SK-N-MC (cell line): ENCODE measurements at regions not wholly inside any gene's neighbourhood (a gene's known extent, or its start where the extent isn't known, plus 50 kb on each side); places are given as distances from the start of the nearest gene placed in this dataset.

ENCODE experiments used
- EZH2 ChIP-seq: fragments of 200-600 bp; sonication (generic); IDR thresholded peaks from one replicate; pipeline ENCODE4 v1.6.1; 2017; ENCODE audit warnings: antibody characterized with exemption
- FOXP2 ChIP-seq: optimal IDR thresholded peaks from 2 replicates; pipeline ENCODE3; 2011; ENCODE audit warnings: mild to moderate bottlenecking, moderate library complexity; ENCODE audit not compliant: insufficient read depth; ENCODE audit errors: extremely low read length, control extremely low read depth

DNA sequence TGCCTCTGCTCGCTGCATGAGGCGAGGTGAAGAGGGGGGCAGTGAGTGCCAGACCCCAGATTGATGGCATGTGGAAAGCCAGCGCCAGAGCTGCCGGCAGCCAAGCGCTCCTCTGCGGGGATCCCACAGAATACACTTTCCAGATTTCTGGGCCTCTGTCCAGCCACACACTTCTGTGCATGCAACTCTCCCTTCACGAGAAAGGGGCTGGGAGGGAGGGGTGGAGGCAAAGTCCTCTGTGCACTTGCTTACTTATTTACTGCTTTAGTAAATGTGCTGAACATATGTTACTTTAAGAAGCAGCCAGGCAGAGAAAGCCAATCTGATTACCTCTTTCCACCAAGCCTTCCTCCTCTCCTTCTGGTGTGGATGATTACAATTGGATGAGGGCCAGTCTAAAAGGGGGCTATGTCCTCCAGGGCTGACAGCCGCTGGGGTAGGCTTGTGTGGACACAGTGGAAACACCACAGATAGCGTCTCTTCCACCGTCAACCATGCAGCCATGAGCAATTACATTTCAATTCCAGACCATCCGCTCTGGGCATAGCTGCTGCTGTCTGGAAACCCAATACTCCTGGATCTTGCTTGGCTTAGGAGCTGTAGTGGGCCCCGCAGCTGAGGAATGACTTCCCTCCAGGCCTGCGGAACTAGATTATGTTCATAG lies 322.8 kb upstream of the ANKRD30A start:
- TF ChIP-seq EZH2 (no peak), FOXP2 (no peak)
